ENCODE measurements at regions not wholly inside any gene's neighbourhood (a gene's known extent, or its start where the extent isn't known, plus 50 kb on each side); places are given as distances from the start of the nearest gene placed in this dataset.

- TF ChIP-seq EHMT2 (IDR thresholded peaks at IDR 0.05; ENCODE audit: low read depth) (no peak), RCOR1 (IDR thresholded peaks at IDR 0.05; ENCODE audit: low read depth, low read length) (no peak), NR3C1 (IDR thresholded peaks at IDR 0.05) (no peak), SMC3 (IDR thresholded peaks at IDR 0.05) (no peak), FOXS1 (CRISPR knock-in tag; IDR thresholded peaks at IDR 0.05) (no peak), REST (IDR thresholded peaks at IDR 0.05) (no peak), TP53 (CRISPR knock-in tag; IDR thresholded peaks at IDR 0.05) (no peak), EHF (CRISPR knock-in tag; IDR thresholded peaks at IDR 0.05) (peak; percentile 79), HDAC2 (IDR thresholded peaks at IDR 0.05) (no peak), HOXB5 (CRISPR knock-in tag; IDR thresholded peaks at IDR 0.05) (peak; percentile 35), CBX2 (IDR thresholded peaks at IDR 0.05; ENCODE audit: borderline replicate concordance, low read depth) (no peak), KDM5A (IDR thresholded peaks at IDR 0.05) (no peak), BCL3 (IDR thresholded peaks at IDR 0.05) (no peak), EP300 (IDR thresholded peaks at IDR 0.05) (no peak), ZFP36 (IDR thresholded peaks at IDR 0.05; ENCODE audit: borderline replicate concordance, partially characterized antibody) (no peak), FOSL2 (IDR thresholded peaks at IDR 0.05) (no peak), FOSL2 (CRISPR knock-in tag; IDR thresholded peaks at IDR 0.05) (no peak), KDM1A (IDR thresholded peaks at IDR 0.05; ENCODE audit: low read depth) (no peak), ZC3H11A (IDR thresholded peaks at IDR 0.05) (no peak)
- TF ChIP-seq, protein P1, sequence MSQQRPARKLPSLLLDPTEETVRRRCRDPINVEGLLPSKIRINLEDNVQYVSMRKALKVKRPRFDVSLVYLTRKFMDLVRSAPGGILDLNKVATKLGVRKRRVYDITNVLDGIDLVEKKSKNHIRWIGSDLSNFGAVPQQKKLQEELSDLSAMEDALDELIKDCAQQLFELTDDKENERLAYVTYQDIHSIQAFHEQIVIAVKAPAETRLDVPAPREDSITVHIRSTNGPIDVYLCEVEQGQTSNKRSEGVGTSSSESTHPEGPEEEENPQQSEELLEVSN (IDR thresholded peaks at IDR 0.05; ENCODE audit: borderline replicate concordance, low read depth): no peak
- TF ChIP-seq, protein P2, sequence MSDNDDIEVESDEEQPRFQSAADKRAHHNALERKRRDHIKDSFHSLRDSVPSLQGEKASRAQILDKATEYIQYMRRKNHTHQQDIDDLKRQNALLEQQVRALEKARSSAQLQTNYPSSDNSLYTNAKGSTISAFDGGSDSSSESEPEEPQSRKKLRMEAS (IDR thresholded peaks at IDR 0.05): peak; percentile 61; the same call in 1 of the 2 replicates
- TF ChIP-seq, protein P3, sequence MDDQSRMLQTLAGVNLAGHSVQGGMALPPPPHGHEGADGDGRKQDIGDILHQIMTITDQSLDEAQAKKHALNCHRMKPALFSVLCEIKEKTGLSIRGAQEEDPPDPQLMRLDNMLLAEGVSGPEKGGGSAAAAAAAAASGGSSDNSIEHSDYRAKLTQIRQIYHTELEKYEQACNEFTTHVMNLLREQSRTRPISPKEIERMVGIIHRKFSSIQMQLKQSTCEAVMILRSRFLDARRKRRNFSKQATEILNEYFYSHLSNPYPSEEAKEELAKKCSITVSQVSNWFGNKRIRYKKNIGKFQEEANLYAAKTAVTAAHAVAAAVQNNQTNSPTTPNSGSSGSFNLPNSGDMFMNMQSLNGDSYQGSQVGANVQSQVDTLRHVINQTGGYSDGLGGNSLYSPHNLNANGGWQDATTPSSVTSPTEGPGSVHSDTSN (IDR thresholded peaks at IDR 0.05): no peak
These were observed 63.8 kb upstream of the PRSS23 start (continued) for GRCh38 chr11:86736291-86737143.
